ENCODE measurements at regions not wholly inside any gene's neighbourhood (a gene's known extent, or its start where the extent isn't known, plus 50 kb on each side); places are given as distances from the start of the nearest gene placed in this dataset.
"Not testable (repeated sequence)": the region's sequence is repeated elsewhere in the genome, so short reads cannot be mapped to it uniquely, and the experiment has no call there.

DNA sequence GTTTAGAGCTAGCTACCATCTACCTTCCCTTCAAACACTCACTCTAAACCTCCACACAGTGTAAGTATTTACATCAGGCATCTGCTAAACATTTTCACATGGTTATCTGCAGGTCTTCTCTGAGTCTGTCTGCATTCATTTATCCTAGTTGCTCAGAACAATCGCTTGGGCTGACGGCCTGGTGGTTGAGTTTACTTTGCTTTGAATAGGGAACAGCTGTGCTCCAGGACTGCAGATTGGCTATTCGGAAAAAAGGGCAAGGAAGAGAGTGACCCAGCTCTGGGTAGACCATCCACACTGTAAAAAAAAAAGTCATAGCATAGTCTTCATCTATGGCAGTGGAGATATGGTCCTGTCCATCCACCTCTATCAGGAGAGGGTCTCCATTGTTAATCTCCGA lies 115.3 kb upstream of the ESR1 start:
- H3K9me3 ChIP-seq (ENCODE audit: insufficient read depth, low read depth): no peaks in the 10 kb centered on the region
- no peaks in the 10 kb centered on the region for H3K4me1 ChIP-seq (replicated peaks; ENCODE audit: insufficient read depth)
- DNase-seq: no peak
- H3K27ac ChIP-seq: no peak overlapping the region
- ChIA-PET CTCF (no interaction called here), POLR2A (ENCODE audit: unreplicated experiment) (no interaction called here)
- H3F3A ChIP-seq (ENCODE audit: insufficient read depth, low read depth): no peaks in the 10 kb centered on the region
- no peaks in the 10 kb centered on the region for H4K20me1 ChIP-seq (ENCODE audit: insufficient read depth)
- intact Hi-C loops (cut with micrococcal nuclease; ENCODE audit: unreplicated experiment): no loop called here
- no peak overlapping the region for H3K4me2 ChIP-seq
- H3K36me3 ChIP-seq (ENCODE audit: low read depth): no peaks in the 10 kb centered on the region
- TF ChIP-seq, protein P1, sequence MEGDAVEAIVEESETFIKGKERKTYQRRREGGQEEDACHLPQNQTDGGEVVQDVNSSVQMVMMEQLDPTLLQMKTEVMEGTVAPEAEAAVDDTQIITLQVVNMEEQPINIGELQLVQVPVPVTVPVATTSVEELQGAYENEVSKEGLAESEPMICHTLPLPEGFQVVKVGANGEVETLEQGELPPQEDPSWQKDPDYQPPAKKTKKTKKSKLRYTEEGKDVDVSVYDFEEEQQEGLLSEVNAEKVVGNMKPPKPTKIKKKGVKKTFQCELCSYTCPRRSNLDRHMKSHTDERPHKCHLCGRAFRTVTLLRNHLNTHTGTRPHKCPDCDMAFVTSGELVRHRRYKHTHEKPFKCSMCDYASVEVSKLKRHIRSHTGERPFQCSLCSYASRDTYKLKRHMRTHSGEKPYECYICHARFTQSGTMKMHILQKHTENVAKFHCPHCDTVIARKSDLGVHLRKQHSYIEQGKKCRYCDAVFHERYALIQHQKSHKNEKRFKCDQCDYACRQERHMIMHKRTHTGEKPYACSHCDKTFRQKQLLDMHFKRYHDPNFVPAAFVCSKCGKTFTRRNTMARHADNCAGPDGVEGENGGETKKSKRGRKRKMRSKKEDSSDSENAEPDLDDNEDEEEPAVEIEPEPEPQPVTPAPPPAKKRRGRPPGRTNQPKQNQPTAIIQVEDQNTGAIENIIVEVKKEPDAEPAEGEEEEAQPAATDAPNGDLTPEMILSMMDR (conservative IDR thresholded peaks at IDR 0.05): no peak
- TF ChIP-seq EZH2 (IDR thresholded peaks at IDR 0.05; ENCODE audit: low read depth): no peak
- no peaks in the 10 kb centered on the region for H3K9me2 ChIP-seq (ENCODE audit: insufficient read depth)
- no peaks in the 10 kb centered on the region for H3K79me2 ChIP-seq (ENCODE audit: low read depth)
- H3K4me3 ChIP-seq: no peak overlapping the region
- no peak overlapping the region for H2AFZ ChIP-seq
- BruUV-seq (replicated peaks): no TSS peak
- H3K27me3 ChIP-seq (ENCODE audit: insufficient read depth, low read depth): no peaks in the 10 kb centered on the region

DNA sequence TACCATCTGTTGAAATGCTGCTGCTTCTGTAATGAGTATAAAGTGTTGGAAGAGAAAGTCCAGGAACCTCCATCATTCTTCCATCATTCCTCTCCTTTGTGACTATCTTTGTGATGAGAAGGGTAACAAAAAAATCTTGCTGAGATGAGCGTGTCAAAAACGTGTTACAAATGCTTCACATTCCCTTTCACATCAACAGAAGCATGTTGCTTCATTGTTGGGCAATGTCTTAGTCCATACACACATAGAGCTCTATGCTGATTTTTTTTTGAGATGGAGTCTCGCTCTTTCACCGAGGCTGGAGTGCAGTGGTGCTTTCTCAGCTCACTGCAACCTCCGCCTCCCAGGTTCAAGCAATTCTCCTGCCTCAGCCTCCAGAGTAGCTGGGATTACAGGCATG lies 114.1 kb upstream of the ESR1 start:
- no peaks in the 10 kb centered on the region for H3K36me3 ChIP-seq (ENCODE audit: low read depth)
- intact Hi-C loops (cut with micrococcal nuclease; ENCODE audit: unreplicated experiment): no loop called here
- no peaks in the 10 kb centered on the region for H3K9me2 ChIP-seq (ENCODE audit: insufficient read depth)
- H3K4me3 ChIP-seq: no peak overlapping the region
- no peak overlapping the region for H2AFZ ChIP-seq
- H3K27me3 ChIP-seq (ENCODE audit: insufficient read depth, low read depth): no peaks in the 10 kb centered on the region
- ChIA-PET CTCF (no interaction called here), POLR2A (ENCODE audit: unreplicated experiment) (no interaction called here)
- no peaks in the 10 kb centered on the region for H3F3A ChIP-seq (ENCODE audit: insufficient read depth, low read depth)
- H3K4me1 ChIP-seq (replicated peaks; ENCODE audit: insufficient read depth): no peaks in the 10 kb centered on the region
- no peak overlapping the region for H3K4me2 ChIP-seq
- no peaks in the 10 kb centered on the region for H4K20me1 ChIP-seq (ENCODE audit: insufficient read depth)
- H3K79me2 ChIP-seq (ENCODE audit: low read depth): no peaks in the 10 kb centered on the region
- H3K9me3 ChIP-seq (ENCODE audit: insufficient read depth, low read depth): no peaks in the 10 kb centered on the region
- no TSS peak for BruUV-seq (replicated peaks)
- TF ChIP-seq EZH2 (IDR thresholded peaks at IDR 0.05; ENCODE audit: low read depth): no peak
- TF ChIP-seq, protein P1 (conservative IDR thresholded peaks at IDR 0.05): no peak
- DNase-seq: no peak
- H3K27ac ChIP-seq: no peak overlapping the region

DNA sequence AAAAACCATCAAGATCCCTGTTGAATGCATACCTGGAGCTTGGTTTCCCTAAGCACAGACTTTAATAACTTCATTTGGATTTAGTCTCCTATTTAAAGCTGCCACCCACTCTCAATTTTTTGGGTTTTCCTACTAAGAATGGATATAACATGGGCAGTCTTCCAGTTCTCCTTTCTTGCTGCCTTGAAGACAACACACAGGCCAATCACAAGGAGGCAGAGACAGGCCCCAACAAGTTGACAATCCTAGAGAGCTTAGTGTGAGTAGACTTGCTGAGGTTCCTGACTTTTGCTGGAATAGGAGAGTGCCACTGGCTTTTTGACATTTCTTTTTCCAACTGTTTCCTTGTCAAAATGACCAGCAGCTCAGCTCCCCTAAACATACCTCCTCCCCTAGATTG lies 112.3 kb upstream of the ESR1 start:
- Histone ChIP-seq H3K27me3 (ENCODE audit: insufficient read depth, low read depth) (no peaks in the 10 kb centered on the region), H3K4me3 (no peak overlapping the region), H3K4me1 (replicated peaks; ENCODE audit: insufficient read depth) (no peaks in the 10 kb centered on the region), H3K9me2 (ENCODE audit: insufficient read depth) (no peaks in the 10 kb centered on the region), H3F3A (ENCODE audit: insufficient read depth, low read depth) (no peaks in the 10 kb centered on the region), H3K27ac (no peak overlapping the region), H2AFZ (no peak overlapping the region), H3K4me2 (no peak overlapping the region), H4K20me1 (ENCODE audit: insufficient read depth) (no peaks in the 10 kb centered on the region), H3K79me2 (ENCODE audit: low read depth) (no peaks in the 10 kb centered on the region), H3K9me3 (ENCODE audit: insufficient read depth, low read depth) (no peaks in the 10 kb centered on the region), H3K36me3 (ENCODE audit: low read depth) (no peaks in the 10 kb centered on the region)
- DNase-seq: no peak
- intact Hi-C loops (cut with micrococcal nuclease; ENCODE audit: unreplicated experiment): no loop called here
- ChIA-PET CTCF (no interaction called here), POLR2A (ENCODE audit: unreplicated experiment) (interaction anchor here (0.6 kb wide), 1 partner anchor 14 kb away, joined by 4 read pairs; no protein-coding TSS in a partner anchor)
- TF ChIP-seq EZH2 (IDR thresholded peaks at IDR 0.05; ENCODE audit: low read depth): no peak
- TF ChIP-seq, protein P1 (conservative IDR thresholded peaks at IDR 0.05): no peak
- BruUV-seq (replicated peaks): no TSS peak

DNA sequence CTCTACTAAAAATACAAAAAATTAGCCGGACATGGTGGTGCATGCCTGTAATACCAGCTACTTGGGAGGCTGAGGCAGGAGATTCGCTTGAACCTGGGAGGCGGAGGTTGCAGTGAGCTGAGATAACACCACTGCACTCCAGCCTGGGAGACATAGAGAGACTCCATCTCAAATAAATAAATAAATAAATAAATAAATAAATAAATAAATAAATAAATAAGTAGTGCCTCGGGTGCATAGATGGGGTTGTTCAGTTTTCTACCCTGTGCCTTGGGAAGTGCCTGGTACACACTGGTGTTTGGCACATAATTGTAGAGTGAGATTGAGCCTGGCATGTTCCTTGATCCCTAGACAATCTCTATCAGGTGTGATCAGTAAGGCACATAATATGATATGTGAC lies 111.2 kb upstream of the ESR1 start:
- DNase-seq; H2AFZ ChIP-seq; H3K27me3 ChIP-seq (ENCODE audit: insufficient read depth, low read depth); POLR2A ChIA-PET (ENCODE audit: unreplicated experiment); H3K4me3 ChIP-seq; H3K36me3 ChIP-seq (ENCODE audit: low read depth); H3K9me3 ChIP-seq (ENCODE audit: insufficient read depth, low read depth); H3K9me2 ChIP-seq (ENCODE audit: insufficient read depth); H4K20me1 ChIP-seq (ENCODE audit: insufficient read depth); CTCF ChIA-PET; H3K27ac ChIP-seq; BruUV-seq (replicated peaks); H3F3A ChIP-seq (ENCODE audit: insufficient read depth, low read depth); intact Hi-C loops (cut with micrococcal nuclease; ENCODE audit: unreplicated experiment); H3K4me2 ChIP-seq; H3K79me2 ChIP-seq (ENCODE audit: low read depth); H3K4me1 ChIP-seq (replicated peaks; ENCODE audit: insufficient read depth): not testable (repeated sequence)

Measured in PC-9 (cell line).